Activated T-cell treated with anti-CD3 and anti-CD28 coated beads for 48 hours (primary cell): ENCODE measurements at regions not wholly inside any gene's neighbourhood (a gene's known extent, or its start where the extent isn't known, plus 50 kb on each side); places are given as distances from the start of the nearest gene placed in this dataset.

Source experiments
- DNase-seq: peaks from one replicate; pipeline ENCODE4 v3.0.0-alpha.2; 2020; ENCODE audit warnings: low read depth

- no peak for DNase-seq
These were observed 154.2 kb upstream of the IRX6 start for GRCh38 chr16:55169780-55170179.

DNA sequence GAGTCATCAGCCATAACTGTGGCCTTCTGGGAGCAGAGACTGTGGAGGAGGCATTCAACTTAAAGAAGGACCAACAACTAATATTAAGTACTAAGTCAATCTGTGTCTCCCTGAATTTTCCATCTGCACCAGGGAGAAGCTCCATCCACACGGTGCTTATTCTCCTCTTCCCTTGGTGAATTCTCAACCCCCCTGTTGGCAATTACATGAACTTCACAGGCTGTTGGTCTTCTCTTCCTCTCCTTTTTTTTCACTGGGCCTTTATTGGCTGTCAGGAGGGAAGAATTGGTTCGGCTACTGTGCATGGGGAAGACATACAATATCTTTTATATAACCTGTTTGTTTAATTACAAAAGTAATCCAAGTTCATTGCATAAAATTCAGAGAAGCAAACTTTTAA is 152.8 kb upstream of the IRX6 start:
- no peak for DNase-seq

DNA sequence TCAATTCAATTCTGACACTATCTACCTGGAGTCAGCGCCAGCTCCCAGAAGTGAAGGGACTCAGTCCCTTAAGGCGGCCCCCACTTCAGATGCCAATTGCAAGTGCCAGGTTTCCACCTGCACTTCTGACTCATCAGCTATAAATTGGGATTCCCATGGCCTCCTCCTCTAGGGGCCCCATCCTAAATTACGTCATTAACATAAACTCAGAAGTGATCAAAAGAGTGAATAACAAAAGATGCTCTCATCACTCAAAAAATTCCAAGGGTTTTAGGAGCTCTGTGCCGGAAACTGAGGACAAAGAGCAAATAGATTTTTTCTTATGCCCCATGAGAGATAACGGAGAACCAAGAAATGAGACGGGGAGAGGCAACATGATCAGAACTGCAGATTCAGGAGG is 148.6 kb upstream of the IRX6 start:
- no peak for DNase-seq

GRCh38 chr16:55176901-55177300 is 147.1 kb upstream of the IRX6 start:
- no peak for DNase-seq

GRCh38 chr16:55179411-55179810 is 144.6 kb upstream of the IRX6 start:
- no peak for DNase-seq

DNA sequence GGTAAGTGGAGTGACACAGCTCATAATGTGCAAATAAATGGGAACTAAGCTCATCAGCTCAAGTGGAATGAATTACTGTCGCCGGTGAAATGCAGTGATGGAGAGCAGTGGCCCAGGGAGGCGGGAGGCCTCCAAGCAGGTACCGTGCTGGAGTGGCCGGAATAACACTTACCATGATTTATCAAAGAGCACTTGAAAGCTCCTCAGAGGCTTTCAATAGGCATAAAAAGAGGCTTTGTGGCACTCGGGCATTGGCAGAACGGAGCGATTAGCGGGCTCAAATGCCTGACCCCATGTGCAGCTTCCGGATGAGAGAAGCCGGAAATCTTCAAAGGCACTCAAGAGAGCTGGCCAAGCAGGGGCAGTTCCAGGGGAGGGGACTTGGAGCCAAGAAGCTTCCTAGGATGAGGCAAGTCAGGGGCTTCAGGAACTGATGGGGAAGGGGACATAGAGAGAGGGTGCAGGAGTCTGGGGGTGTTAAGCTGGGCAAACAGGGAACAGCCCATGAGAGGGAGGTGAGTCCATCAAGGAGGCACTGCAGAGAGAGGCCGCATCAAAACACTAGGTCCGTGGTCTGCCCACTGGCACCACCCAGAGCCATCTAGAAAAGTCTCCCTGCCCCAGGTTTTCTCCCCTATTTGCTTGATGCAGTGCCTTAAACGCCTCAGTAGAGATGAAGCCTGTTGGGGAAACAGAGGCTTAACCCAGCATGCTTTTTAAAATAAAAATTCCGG is 144.0 kb upstream of the IRX6 start:
- DNase-seq = no peak

GRCh38 chr16:55184052-55184451 is 140.0 kb upstream of the IRX6 start:
- no peak for DNase-seq

- no peak for DNase-seq
These were observed 139.4 kb upstream of the IRX6 start for GRCh38 chr16:55184619-55185018.

DNA sequence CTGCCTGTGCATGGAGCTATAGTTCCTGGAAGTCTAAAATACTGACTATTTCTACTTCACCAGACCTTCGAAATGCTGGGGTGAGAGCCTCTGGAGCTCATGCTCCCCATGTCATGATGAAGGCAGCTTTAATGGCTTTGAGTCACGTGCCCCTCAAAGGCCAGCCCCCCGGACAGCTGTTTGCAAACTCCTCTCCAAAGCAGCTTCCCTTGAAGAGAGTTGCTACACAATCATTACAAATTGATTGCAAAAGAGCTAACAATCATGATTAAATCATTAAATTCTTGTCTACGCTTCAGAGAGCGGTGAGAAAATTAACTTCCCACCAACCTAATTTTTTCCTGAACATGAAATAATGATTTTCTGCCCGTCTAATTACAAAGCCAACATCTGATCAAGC is 134.8 kb upstream of the IRX6 start:
- DNase-seq = no peak

- DNase-seq = no peak
These were observed 134.0 kb upstream of the IRX6 start for GRCh38 chr16:55189682-55190636.

DNA sequence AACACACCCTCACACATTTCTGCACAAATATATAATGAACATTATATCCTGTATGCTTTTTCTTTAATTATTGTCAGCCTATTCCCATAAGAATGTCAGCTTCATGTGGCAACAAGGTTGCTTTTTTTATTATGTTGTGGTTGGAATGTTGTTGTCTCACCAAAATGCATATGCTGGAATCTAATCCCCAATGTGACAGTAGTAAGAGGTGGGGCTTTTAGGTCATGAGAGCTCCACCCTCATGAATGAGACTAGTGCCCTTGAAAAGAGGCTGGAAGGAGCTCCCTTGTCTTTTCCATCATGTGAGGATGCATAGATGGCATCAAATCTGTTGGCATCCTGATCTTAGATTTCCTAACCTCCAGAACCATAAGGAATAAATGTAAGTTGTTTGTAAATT is 131.3 kb upstream of the IRX6 start:
- no peak for DNase-seq

GRCh38 chr16:55203570-55203969 is 120.4 kb upstream of the IRX6 start:
- no peak for DNase-seq

GRCh38 chr16:55204069-55204468 is 119.9 kb upstream of the IRX6 start:
- no peak for DNase-seq

DNA sequence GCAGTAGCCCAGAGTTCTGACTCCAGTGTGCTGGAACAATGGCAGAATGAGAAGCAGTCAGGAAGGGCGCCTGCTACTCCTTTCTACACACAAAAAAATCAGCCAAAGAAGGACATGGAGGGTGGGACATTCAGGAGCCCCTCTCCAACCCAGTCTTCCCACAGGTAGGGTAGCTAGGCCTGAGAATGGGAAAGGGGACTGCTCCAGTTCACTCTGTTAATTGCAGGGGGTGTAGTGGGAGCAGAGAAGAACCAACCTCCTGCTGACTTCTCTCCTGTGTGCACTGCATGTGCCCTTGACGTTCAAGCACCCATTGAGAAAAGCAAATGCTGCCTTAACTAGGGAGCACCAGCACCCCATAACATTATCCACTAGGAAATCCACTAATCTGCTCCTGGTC is 119.1 kb upstream of the IRX6 start:
- no peak for DNase-seq

- DNase-seq = no peak
These were observed 116.1 kb upstream of the IRX6 start for GRCh38 chr16:55207693-55208428.

DNA sequence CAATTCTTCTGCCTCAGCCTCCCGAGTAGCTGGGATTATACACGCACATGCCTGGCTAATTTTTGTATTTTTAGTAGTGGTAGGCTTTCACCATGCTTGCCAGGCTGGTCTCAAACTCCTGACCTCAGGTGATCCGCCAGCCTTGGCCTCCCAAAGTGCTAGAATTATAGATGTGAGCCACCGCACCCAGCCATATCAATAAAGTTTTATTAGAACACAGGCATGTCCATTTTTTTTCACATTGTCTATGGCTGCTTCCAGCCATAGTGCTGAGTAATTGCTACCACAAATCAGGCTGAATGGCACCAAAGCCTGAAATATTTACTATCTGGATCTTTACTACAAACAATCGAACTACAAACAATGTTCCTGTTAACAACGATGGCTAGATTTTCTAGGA is 114.4 kb upstream of the IRX6 start:
- DNase-seq = no peak

DNA sequence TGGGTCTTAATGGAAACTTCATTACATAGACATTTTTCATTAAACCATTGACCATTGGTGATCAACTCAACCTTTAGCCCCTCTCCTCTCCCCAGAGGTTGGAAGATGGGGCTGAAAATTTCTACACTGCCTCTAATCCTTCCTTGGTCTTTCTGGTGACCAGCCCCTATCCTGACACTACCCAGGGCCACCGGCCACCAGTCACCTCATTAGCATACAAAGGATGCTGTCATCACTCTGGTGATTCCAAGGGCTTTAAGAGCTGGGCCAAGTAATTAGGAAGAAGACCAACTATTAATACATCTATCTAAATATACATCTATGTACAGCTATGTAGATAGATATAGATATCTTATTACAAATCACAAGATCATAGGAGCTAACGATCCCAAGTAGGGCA is 111.2 kb upstream of the IRX6 start:
- no peak for DNase-seq

- no peak for DNase-seq
These were observed 109.6 kb upstream of the IRX6 start for GRCh38 chr16:55214412-55214811.

GRCh38 chr16:55214974-55215494 is 109.0 kb upstream of the IRX6 start:
- no peak for DNase-seq

DNA sequence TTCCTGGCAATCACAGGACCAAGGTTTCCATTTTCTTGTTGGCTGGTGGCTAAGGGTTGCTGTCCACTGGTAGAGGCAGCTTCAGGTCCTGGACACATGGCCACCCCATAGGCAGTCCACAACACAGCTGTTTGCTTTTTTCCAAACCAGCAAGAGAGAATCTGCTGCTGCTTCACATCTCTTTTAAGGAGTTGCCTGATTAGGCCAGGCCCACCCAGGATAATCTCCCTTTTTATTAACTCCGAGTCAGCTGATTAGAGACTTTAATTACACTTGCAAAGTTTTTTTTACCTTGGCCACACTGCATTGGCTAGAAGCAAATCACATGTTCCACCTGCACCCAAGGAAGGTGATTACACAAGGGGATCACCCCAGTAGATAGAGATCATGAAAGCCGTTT is 106.6 kb upstream of the IRX6 start:
- no peak for DNase-seq

GRCh38 chr16:55221836-55222235 is 102.2 kb upstream of the IRX6 start:
- no peak for DNase-seq

DNA sequence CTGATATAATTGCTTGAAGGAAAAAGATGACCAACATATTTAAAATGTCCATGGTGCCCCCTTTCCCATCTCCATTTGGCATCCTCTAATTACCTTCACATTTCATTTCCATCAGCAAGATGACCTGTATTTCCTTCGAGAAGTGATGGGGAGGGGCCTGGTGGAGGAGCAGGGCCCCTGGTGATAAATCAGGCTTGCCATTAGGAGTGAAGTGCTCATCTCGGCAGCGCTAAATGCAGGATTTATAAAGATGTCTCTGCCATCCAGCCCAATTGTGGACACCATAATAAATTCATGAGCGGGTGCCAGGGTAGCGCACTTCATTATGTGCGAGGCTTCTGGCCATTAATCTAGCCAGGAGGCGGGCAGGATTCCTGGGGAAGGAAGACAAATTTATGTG is 101.5 kb upstream of the IRX6 start:
- no peak for DNase-seq
